HEK293 (cell line): ENCODE measurements at regions not wholly inside any gene's neighbourhood (a gene's known extent, or its start where the extent isn't known, plus 50 kb on each side); places are given as distances from the start of the nearest gene placed in this dataset.
A peak's percentile ranks its signal among the peaks of the same experiment; 100 is the strongest.

Source experiments
- CTCF ChIA-PET: fragments of 350-600 bp; formaldehyde crosslinking; extraction: SDS; loops from one replicate; lab custom pipeline; 2021; ENCODE audit warnings: antibody characterized with exemption; lab: Yijun Ruan, JAX
- POLR2A ChIA-PET: fragments of 300-600 bp; formaldehyde crosslinking; extraction: SDS; loops from one replicate; lab custom pipeline; 2020; ENCODE audit warnings: antibody characterized with exemption, inconsistent platforms; lab: Yijun Ruan, JAX
- H3K27ac ChIP-seq: fragments of 200-500 bp; sonication (Bioruptor generic); 2 replicates; pipeline ENCODE4 v1.5.1; 2014; ENCODE audit warnings: low read depth, low read length, control low read depth, inconsistent platforms; ENCODE audit errors: extremely low read depth
- H3K36me3 ChIP-seq, 2 experiments: fragments of 200-500 bp in 1 of 2; sonication (Bioruptor generic) in 1 of 2; 1 replicate in 1 of 2; 2 replicates in 1 of 2; pipeline ENCODE4 v1.5.1; 2014 to 2017; ENCODE audit warnings: inconsistent platforms in 2 of 2, low read length in 2 of 2; ENCODE audit not compliant: control insufficient read depth in 2 of 2, insufficient read depth in 1 of 2
- H3K4me1 ChIP-seq: fragments of 200-500 bp; sonication (Bioruptor generic); 2 replicates; pipeline ENCODE4 v1.5.1; 2014; ENCODE audit warnings: mild to moderate bottlenecking, low read length, inconsistent platforms; ENCODE audit not compliant: control insufficient read depth, insufficient read depth
- H3K4me3 ChIP-seq: 2 replicates; pipeline ENCODE4 v1.5.1; 2011; ENCODE audit warnings: low read depth, mild to moderate bottlenecking, control low read depth, low read length, moderate library complexity
- H3K9me3 ChIP-seq: fragments of 200-500 bp; sonication (Bioruptor generic); 2 replicates; pipeline ENCODE4 v1.5.1; 2014; ENCODE audit warnings: low read depth, low read length, inconsistent platforms; ENCODE audit not compliant: control insufficient read depth, insufficient read depth
- BCL11B ChIP-seq: fragments of 450-650 bp; formaldehyde crosslinking; IDR thresholded peaks from 2 replicates; pipeline ENCODE4 v1.5.1; 2016; ENCODE audit warnings: low read depth, missing biosample characterization, missing genetic modification characterization
- SCRT2 ChIP-seq: fragments of 450-650 bp; formaldehyde crosslinking; IDR thresholded peaks from 2 replicates; pipeline ENCODE4 v1.5.1; 2016; ENCODE audit warnings: missing biosample characterization, missing genetic modification characterization
- SP7 ChIP-seq: fragments of 450-650 bp; formaldehyde crosslinking; IDR thresholded peaks from 2 replicates; pipeline ENCODE4 v1.5.1; 2016; ENCODE audit warnings: missing biosample characterization, missing genetic modification characterization
- YY1 ChIP-seq: fragments of 450-650 bp; formaldehyde crosslinking; IDR thresholded peaks from 2 replicates; pipeline ENCODE4 v1.5.1; 2018; ENCODE audit warnings: missing biosample characterization, missing genetic modification characterization
- ZNF121 ChIP-seq: fragments of 450-650 bp; formaldehyde crosslinking; IDR thresholded peaks from 2 replicates; pipeline ENCODE4 v1.5.1; 2016; ENCODE audit warnings: missing biosample characterization, missing genetic modification characterization
- ZNF202 ChIP-seq: fragments of 450-650 bp; formaldehyde crosslinking; IDR thresholded peaks from 2 replicates; pipeline ENCODE4 v1.5.1; 2016; ENCODE audit warnings: missing biosample characterization, missing genetic modification characterization, borderline replicate concordance
- ZNF211 ChIP-seq: fragments of 450-650 bp; formaldehyde crosslinking; IDR thresholded peaks from 2 replicates; pipeline ENCODE4 v1.5.1; 2016; ENCODE audit warnings: low read depth, missing biosample characterization, missing genetic modification characterization
- ZNF391 ChIP-seq: fragments of 450-650 bp; formaldehyde crosslinking; IDR thresholded peaks from 2 replicates; pipeline ENCODE4 v1.5.1; 2016; ENCODE audit warnings: low read depth, missing biosample characterization, missing genetic modification characterization, borderline replicate concordance
- ZNF521 ChIP-seq: fragments of 450-650 bp; formaldehyde crosslinking; IDR thresholded peaks from 2 replicates; pipeline ENCODE4 v1.5.1; 2017; ENCODE audit warnings: missing biosample characterization, mild to moderate bottlenecking, missing genetic modification characterization
- ZNF549 ChIP-seq: fragments of 450-650 bp; IDR thresholded peaks from 2 replicates; pipeline ENCODE4 v1.5.1; 2018; ENCODE audit warnings: missing biosample characterization, missing genetic modification characterization, mild to moderate bottlenecking, inconsistent platforms, moderate library complexity
- ZNF629 ChIP-seq: fragments of 450-650 bp; formaldehyde crosslinking; IDR thresholded peaks from 2 replicates; pipeline ENCODE4 v1.5.1; 2017; ENCODE audit warnings: missing biosample characterization, missing genetic modification characterization
- ZNF777 ChIP-seq: fragments of 450-650 bp; formaldehyde crosslinking; IDR thresholded peaks from 2 replicates; pipeline ENCODE4 v1.5.1; 2017; ENCODE audit warnings: missing biosample characterization, missing genetic modification characterization, borderline replicate concordance
- TF ChIP-seq, protein P1 (sequence below): fragments of 450-650 bp; formaldehyde crosslinking; IDR thresholded peaks from 2 replicates; pipeline ENCODE4 v1.5.1; 2016; ENCODE audit warnings: missing biosample characterization, missing genetic modification characterization
- TF ChIP-seq, protein P2 (sequence below): fragments of 450-650 bp; formaldehyde crosslinking; IDR thresholded peaks from 2 replicates; pipeline ENCODE4 v1.5.1; 2016; ENCODE audit warnings: missing biosample characterization, missing genetic modification characterization, low read depth

DNA sequence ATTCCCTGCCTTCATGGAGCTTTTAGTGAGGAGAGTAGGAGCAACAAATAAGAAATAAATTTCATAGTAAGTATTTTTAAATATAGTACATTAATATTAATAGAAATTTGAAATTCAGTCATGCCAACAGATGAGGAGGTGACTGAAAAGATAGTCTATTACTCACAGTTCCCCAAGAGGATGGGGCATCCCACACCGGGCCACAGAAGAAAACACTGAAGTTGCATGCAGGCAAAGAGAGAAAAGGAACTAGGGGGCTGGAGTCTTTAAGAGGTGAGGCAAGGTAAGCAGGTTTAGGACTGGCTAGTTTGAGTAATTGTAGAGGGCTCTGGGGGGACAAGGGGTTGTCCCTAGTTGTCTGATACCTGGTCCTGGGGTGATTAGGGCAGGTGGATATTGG lies 120.1 kb upstream of the UMPS start (continued):
- TF ChIP-seq ZNF202 (tag by site-specific recombination) (no peak), ZNF629 (tag by site-specific recombination) (no peak), ZNF211 (no peak)
- TF ChIP-seq, all 188 proteins: peak for 0

DNA sequence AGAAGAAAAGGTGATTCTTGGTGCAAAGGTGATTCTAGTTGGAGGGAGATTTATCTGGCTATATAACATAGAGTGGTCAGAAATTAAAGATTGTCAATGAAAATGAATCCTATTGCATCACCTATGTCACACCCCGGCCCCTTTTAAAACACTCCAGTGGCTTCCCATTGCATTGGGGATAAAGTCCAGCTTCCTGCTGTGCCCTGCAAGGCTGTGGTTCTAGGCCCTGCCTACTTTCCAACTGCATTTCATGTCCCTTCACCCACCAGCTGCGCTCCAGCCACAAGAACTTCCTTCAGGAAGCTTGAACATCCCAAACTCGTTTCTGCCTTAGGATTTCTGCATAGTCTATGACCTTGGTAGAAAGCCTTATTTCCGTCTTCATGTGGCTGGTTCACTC lies 118.7 kb upstream of the UMPS start:
- no peaks in the 10 kb centered on the region for H3K36me3 ChIP-seq
- no peaks in the 10 kb centered on the region for H3K9me3 ChIP-seq
- no peak overlapping the region for H3K27ac ChIP-seq
- CTCF ChIA-PET = interaction anchor here (0.6 to 0.9 kb wide), 2 partner anchors 75 to 143 kb away, joined by 3 read pairs; no protein-coding TSS in a partner anchor
- no peaks in the 10 kb centered on the region for H3K4me1 ChIP-seq
- no peak overlapping the region for H3K4me3 ChIP-seq
- POLR2A ChIA-PET = no interaction called here
- TF ChIP-seq ZNF521 (tag by site-specific recombination) = no peak

DNA sequence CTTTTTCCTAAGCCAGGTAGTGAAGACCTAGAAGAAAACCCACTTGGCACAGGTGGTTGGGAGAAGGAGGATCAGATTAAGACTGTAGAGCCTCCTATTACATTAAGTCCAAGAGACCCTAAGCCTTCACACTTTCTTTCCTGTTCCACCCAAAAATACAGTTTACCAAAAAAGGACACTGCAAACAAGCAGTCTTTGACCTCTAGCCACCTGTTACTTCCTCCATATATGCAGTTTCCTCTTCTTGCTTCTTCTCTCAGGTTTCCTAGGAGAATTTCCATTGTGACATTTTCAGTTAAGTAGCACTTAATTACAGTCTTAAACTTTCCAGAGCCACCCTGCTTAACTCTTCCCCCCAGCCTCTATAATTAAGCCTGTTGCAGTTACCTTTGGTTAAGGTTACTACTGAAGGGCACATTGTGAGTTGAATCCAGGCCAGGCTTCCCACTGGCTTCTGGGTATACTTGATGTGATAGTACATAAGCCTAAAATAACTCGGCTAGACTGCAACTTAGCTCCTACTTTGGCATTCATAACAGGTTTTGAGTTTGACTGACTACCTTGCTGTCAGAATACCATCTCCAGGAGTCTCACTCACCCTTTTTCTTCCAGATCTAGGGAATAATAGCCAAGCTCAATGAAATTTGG lies 114.2 kb upstream of the UMPS start:
- Histone ChIP-seq H3K27ac (no peak overlapping the region), H3K36me3 (no peaks in the 10 kb centered on the region), H3K9me3 (no peaks in the 10 kb centered on the region), H3K4me3 (no peak overlapping the region), H3K4me1 (no peaks in the 10 kb centered on the region)
- ChIA-PET CTCF (interaction anchor here (0.6 kb wide), 1 partner anchor 57 kb away, joined by 3 read pairs; no protein-coding TSS in a partner anchor), POLR2A (no interaction called here)
- no peak for TF ChIP-seq ZNF121 (tag by site-specific recombination)
- no peak for TF ChIP-seq ZNF211
- TF ChIP-seq BCL11B (tag by site-specific recombination) = no peak
- peak; percentile 92 for TF ChIP-seq SP7 (tag by site-specific recombination)
- peak; percentile 86 for TF ChIP-seq SCRT2 (tag by site-specific recombination)
- no peak for TF ChIP-seq ZNF777 (tag by site-specific recombination)
- no peak for TF ChIP-seq YY1 (tag by site-specific recombination)
- TF ChIP-seq, protein P1, sequence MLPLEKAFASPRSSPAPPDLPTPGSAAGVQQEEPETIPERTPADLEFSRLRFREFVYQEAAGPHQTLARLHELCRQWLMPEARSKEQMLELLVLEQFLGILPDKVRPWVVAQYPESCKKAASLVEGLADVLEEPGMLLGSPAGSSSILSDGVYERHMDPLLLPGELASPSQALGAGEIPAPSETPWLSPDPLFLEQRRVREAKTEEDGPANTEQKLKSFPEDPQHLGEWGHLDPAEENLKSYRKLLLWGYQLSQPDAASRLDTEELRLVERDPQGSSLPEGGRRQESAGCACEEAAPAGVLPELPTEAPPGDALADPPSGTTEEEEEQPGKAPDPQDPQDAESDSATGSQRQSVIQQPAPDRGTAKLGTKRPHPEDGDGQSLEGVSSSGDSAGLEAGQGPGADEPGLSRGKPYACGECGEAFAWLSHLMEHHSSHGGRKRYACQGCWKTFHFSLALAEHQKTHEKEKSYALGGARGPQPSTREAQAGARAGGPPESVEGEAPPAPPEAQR (tag by site-specific recombination) = no peak
- no peak for TF ChIP-seq ZNF549 (tag by site-specific recombination)

DNA sequence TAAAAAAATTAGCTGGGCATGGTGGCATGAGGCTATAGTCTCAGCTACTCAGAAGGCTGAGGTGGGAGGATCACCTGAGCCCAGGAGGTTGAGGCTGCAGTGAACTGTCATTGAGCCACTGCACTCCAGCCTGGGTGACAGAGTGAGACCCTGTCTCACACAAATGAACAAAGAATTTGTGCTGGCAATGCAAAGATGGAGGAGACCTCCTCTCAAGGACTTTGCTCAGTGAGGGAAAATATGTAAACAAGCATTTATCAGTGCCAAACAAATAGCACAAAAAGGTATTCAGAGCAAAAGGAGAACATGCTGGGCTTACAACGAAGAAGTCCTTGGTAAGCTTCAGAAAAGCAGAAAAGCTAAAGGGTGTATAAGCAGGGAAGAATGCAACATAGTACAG lies 113.1 kb upstream of the UMPS start:
- Histone ChIP-seq H3K27ac (no peak overlapping the region), H3K9me3 (no peaks in the 10 kb centered on the region), H3K4me1 (no peaks in the 10 kb centered on the region), H3K36me3 (no peaks in the 10 kb centered on the region), H3K4me3 (no peak overlapping the region)
- CTCF ChIA-PET = interaction anchor here (0.8 kb wide), 1 partner anchor 96 kb away, joined by 3 read pairs; no protein-coding TSS in a partner anchor
- POLR2A ChIA-PET = no interaction called here
- no peak for TF ChIP-seq ZNF391 (tag by site-specific recombination)
- TF ChIP-seq ZNF211 = no peak
- TF ChIP-seq, protein P2, sequence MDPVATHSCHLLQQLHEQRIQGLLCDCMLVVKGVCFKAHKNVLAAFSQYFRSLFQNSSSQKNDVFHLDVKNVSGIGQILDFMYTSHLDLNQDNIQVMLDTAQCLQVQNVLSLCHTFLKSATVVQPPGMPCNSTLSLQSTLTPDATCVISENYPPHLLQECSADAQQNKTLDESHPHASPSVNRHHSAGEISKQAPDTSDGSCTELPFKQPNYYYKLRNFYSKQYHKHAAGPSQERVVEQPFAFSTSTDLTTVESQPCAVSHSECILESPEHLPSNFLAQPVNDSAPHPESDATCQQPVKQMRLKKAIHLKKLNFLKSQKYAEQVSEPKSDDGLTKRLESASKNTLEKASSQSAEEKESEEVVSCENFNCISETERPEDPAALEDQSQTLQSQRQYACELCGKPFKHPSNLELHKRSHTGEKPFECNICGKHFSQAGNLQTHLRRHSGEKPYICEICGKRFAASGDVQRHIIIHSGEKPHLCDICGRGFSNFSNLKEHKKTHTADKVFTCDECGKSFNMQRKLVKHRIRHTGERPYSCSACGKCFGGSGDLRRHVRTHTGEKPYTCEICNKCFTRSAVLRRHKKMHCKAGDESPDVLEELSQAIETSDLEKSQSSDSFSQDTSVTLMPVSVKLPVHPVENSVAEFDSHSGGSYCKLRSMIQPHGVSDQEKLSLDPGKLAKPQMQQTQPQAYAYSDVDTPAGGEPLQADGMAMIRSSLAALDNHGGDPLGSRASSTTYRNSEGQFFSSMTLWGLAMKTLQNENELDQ (tag by site-specific recombination) = no peak
